ENCODE measurements at regions not wholly inside any gene's neighbourhood (a gene's known extent, or its start where the extent isn't known, plus 50 kb on each side); places are given as distances from the start of the nearest gene placed in this dataset.

- DNase-seq: no peak
These were observed 60.1 kb upstream of the PLEKHG1 start for GRCh38 chr6:150539568-150539967.

DNA sequence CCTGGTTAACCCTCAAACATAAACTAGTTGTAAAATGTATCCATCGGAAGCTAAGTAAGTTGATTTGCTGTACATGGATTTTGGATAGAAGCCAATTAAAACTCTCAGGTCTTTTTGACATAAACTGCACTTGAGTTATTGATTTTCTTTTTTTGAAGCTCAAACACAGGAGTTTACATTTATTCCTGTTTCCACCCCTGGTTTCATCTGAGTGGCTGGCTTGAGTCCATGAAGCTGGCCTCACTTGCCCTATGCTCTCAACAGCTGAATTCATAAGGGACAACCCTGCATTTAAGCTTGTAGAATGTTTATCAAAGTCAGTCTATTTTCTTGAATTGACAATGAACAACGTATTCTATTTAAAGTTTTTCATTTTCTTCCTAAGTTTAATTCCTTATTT is 58.1 kb upstream of the PLEKHG1 start:
- no peak for DNase-seq

- DNase-seq: no peak
These were observed 56.5 kb upstream of the PLEKHG1 start for GRCh38 chr6:150543178-150543577.

DNA sequence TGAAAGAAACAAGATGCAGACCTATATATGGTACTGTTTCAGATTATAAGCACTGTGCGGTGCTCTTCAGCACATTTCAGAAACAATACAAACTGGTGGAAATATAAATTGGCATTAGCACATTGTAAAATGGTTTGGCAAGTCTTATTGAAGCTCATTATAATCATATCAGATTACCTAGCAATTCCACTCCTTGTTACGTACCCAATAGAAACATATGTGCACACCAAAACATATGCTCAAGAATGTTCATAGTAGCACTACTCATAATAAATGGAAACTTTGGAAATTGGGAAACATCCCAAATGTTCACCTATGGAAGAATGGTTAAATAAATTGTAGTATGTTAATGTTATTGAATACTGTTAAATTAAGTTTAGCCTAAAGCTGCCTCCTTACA is 54.9 kb upstream of the PLEKHG1 start:
- no peak for DNase-seq

GRCh38 chr6:150546457-150546856 is 53.2 kb upstream of the PLEKHG1 start:
- DNase-seq: no peak

GRCh38 chr6:150547502-150548222 is 52.0 kb upstream of the PLEKHG1 start:
- no peak for DNase-seq

- DNase-seq: no peak
These were observed 51.4 kb upstream of the PLEKHG1 start for GRCh38 chr6:150548330-150548729.

DNA sequence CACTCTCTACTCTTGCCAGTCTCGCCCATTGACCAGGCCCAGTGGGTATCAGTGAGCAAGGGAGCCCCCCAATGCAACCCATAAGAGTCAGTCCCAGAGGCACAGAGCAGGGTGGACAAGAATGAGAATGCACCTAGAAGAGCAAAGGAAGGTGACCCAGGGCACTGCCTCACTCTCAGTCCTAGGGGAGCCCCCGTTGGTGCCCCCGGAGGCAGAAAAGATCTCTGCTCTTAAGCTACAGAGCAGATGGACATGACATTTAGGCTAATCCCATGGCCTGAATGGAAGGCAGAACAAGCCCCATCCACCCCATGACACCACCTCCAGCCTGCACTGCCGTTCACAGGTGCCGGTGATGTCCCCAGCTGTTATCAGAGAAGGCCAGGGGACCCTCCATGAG is 50.7 kb upstream of the PLEKHG1 start:
- DNase-seq: no peak

- no peak for DNase-seq
These were observed 50.0 kb upstream of the PLEKHG1 start for GRCh38 chr6:150549674-150550101.

All from T-helper 1 cell (primary cell).